ENCODE measurements at regions not wholly inside any gene's neighbourhood (a gene's known extent, or its start where the extent isn't known, plus 50 kb on each side); places are given as distances from the start of the nearest gene placed in this dataset.

GRCh38 chr7:119392-120163 lies 72.8 kb upstream of the FAM20C start:
- TF ChIP-seq CTCF (IDR thresholded peaks at IDR 0.05; ENCODE audit: control extremely low read depth in 1 of 3, insufficient read depth in 1 of 3, low read depth in 1 of 3, low read length in 3 of 3) (no peak), ATF2 (IDR thresholded peaks at IDR 0.05; ENCODE audit: low read length) (no peak), BACH1 (IDR thresholded peaks at IDR 0.05; ENCODE audit: low read length) (no peak), JUN (IDR thresholded peaks at IDR 0.05; ENCODE audit: low read depth, low read length) (no peak), POLR2A (IDR thresholded peaks at IDR 0.05; ENCODE audit: control extremely low read depth in 1 of 2, low read depth in 2 of 2, low read length in 2 of 2) (no peak), POLR2AphosphoS5 (IDR thresholded peaks at IDR 0.05; ENCODE audit: low read depth, low read length) (no peak), ASH2L (IDR thresholded peaks at IDR 0.05; ENCODE audit: low read length) (no peak), RXRA (IDR thresholded peaks at IDR 0.05; ENCODE audit: insufficient read depth, low read depth, low read length) (no peak), EZH2 (IDR thresholded peaks at IDR 0.05; ENCODE audit: low read depth, low read length, severe bottlenecking) (no peak), TBP (IDR thresholded peaks at IDR 0.05; ENCODE audit: low read depth, low read length) (no peak)

Data from H1 (cell line).